ENCODE measurements at regions not wholly inside any gene's neighbourhood (a gene's known extent, or its start where the extent isn't known, plus 50 kb on each side); places are given as distances from the start of the nearest gene placed in this dataset.

- TF ChIP-seq GATA3 (IDR thresholded peaks at IDR 0.05; ENCODE audit: low read depth, low read length): no peak
- no peak for TF ChIP-seq GATA2 (IDR thresholded peaks at IDR 0.05; ENCODE audit: low read depth, low read length)
These were observed 83.3 kb upstream of the ANO1 start for GRCh38 chr11:69994810-69995209.
